COR-L47 (cell line): ENCODE measurements at regions not wholly inside any gene's neighbourhood (a gene's known extent, or its start where the extent isn't known, plus 50 kb on each side); places are given as distances from the start of the nearest gene placed in this dataset.
A peak's percentile ranks its signal among the peaks of the same experiment; 100 is the strongest.

ENCODE experiments used
- DNase-seq: peaks from one replicate; lab custom pipeline; 2025; lab: John Stamatoyannopoulos, UW

DNA sequence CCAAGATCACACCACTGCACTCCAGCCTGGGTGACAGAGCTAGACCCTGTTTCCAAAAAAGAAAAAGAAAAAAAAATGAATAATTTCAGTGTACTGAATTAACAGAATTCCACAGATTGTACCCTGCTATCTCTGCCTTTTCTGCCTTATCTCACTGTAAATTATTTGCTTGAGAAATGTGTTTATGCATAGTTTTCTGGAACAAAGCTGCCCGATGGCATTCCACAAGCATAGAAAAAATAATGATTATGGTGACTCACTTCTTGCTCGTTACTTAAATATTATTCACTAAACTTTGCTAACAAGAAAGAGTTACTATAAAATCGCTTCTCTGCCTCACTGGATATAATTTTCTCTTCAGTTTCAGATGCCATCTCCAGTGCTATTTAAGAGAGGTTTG lies 88.7 kb upstream of the FAM169A start:
- DNase-seq = no peak

DNA sequence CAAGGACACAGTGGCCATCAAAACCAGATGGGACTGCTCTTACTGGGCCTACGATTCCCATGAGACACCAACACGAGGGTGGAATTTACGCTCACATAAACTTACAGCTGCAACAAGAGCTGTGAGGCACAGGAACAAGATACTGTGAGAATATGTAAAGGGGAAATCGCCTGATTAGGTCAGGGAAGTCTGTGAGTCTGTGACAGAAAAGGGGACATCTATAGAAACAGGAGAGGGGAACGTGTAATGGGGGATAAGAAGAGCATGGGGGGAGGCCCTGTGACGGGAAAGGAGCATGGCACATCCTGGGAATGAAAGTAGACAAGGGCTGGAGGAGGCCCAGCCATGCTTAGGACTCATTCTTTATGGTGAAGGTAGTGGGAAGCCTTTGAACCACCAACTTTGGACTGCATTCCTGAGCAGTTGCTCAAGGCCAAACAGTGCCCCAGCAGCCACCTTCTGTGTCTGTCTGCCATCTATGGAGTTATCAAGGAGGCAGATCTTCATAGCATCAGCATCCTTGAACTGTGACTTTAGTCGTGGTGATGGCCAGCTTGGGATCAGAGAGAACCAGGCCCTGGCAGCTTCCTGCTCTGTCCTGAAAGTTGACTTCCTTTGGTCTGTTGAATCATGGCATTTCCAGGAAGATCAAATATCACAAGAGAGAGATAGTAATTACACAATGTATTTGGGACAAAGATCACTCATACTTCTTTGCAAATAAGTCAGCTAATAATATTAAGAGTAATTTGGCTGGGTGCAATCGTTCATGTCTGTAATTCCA lies 87.9 kb upstream of the FAM169A start:
- no peak for DNase-seq

DNA sequence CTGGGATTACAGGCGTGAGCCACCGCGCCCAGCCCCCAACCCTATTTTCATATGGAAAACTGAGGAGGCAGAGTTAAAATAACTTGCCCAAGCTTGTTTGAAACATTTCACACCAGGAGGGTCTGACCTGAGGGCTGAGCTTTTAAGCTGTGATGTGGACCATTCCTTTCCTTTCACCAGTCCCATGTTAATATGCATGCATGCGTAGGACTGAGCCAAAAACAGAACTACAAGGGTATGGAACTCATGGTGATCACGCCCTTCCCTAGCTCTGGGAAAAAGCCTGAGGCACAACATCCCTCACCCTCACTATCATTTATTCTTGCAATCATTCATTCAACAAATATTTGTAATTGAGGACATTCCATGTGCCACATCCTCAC lies 87.4 kb upstream of the FAM169A start:
- DNase-seq = no peak

DNA sequence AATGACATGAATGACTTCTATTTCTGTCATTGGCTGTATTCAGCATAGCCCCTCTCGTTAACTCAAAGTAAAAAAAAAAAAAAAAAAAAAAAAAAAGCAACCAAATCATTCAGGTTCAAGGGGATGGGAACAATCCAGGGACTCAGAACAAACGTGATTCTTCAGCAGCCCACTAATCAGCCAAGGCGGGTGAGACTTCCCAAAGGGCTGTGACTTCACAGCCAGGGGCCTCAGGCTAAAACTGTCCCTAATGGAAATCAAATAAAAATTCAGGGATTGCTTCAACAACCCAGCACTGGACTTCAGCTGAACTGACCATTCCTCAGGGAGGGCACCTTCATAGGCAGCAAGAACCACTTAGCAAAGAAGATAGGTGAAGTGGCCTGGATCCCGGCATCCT lies 86.2 kb upstream of the FAM169A start:
- no peak for DNase-seq

DNA sequence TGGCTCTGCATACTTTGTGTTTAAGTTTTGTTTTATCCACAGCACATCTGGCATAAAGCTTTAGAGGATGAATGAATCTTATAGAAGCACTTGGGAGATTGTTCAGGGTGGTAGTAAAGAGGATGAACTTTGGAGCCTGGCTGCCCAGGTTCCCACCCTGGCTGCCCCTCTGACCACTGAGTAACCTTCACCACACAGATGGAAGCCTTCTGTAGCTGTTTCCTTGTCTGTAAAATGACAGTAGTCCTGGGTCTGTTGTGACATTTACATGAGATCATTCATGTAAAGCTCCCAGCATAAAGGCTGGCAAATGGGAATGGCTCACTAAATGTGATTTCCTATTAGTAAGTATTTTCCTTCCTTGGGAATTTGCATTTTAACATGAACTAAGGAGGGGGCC lies 85.7 kb upstream of the FAM169A start:
- DNase-seq = no peak

DNA sequence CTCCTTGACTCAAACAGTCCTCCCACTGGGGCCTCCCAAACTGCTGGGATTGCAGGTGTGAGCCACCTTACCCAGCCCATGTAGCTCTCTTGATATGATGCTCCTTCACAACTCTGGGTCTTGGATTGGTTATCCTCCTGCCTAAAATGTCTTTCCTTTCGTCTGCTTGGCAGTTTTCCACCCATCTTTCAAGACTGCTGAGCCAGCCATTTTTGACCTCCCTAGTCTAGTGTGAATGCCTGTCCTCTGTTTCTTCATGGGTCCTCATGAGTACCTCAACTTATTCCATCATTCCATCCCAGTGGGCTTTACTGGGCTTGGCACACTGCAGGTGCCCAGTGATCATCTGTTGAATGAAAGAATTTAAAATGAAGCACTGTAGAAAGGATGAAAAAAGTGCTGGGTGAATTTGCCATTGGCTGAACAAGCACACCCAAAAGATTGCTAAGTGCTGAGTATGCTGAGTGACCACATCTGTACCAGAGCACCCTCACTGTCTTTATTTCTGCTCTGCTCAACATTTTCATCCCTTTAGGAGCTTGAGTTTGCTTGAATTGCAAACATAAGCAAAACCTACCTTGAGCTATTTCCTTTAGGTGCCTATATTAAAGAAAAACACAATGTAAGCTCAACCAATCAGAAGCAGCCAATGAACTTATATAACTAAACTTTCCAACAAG lies 84.8 kb upstream of the FAM169A start:
- no peak for DNase-seq

- DNase-seq = no peak
Observed at GRCh38 chr5:74949976-74950375, 83.8 kb upstream of the FAM169A start.

GRCh38 chr5:74948031-74948546 lies 81.9 kb upstream of the FAM169A start:
- DNase-seq = no peak

DNA sequence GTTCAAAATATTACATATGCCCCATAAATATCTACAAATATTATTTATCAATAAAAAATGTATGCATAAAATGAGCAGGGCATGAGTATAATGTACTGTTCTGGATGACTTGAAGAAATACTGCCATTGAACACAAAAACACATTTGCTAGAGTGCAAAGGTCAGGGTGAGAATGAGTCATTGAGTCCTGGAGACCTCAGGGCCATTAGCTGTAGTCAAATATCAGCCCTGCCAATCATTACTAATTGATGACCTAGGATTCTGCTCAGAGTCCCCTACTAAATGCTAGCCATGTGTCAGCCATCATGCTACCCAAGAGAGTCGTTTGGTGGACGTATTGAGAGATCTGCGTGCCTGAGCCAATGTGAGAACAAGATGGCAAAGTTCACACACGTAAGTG lies 80.3 kb upstream of the FAM169A start:
- DNase-seq = no peak

DNA sequence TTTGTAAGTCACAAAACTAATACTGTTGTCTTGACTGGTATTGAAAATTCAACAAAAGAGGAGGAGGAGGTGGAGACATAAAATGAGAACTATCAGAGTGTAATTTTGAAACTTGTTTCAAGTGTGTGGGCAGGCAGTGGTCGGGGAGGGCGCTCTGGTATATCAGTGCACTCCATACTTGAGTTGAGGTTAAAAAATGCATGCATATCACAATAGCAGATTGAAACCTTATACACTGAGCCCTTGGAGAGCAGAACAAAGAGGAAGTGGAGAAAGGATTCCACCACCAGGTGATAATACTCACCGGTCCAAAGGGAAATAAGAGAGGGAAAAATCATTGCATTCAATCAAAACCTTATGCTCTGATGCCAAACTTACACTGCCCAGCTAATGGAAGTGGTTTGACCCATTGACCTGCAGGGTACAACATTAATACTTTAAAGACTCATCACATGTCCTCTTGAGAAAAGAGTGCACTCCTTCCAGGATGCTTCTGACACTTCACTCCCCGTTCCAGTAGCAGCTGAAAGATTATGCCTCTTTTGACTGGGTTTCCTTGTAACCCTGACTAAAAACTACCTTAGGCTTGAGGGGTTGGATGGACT lies 79.5 kb upstream of the FAM169A start:
- DNase-seq = no peak

DNA sequence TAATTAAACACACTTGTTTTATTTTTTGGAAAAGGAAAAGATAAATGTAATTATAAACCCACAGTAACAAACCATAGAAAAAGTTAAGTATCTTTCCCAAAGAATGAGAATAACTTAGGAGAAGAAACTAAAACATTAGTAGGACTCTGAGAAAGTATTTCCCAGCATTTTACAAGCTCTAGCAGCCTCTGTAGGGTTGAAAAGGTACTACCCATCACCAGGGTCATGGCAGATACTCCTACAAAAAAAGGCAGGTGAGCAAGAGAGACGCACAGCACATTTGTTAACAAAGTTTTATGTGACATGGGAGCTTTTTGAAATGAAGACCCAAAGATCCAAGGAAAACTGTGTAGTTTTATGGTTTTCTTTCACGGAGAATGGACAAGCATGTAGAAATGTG lies 77.7 kb upstream of the FAM169A start:
- no peak for DNase-seq

- DNase-seq = no peak
Observed at GRCh38 chr5:74942622-74943286, 76.6 kb upstream of the FAM169A start.

GRCh38 chr5:74940782-74941353 lies 74.7 kb upstream of the FAM169A start:
- no peak for DNase-seq

DNA sequence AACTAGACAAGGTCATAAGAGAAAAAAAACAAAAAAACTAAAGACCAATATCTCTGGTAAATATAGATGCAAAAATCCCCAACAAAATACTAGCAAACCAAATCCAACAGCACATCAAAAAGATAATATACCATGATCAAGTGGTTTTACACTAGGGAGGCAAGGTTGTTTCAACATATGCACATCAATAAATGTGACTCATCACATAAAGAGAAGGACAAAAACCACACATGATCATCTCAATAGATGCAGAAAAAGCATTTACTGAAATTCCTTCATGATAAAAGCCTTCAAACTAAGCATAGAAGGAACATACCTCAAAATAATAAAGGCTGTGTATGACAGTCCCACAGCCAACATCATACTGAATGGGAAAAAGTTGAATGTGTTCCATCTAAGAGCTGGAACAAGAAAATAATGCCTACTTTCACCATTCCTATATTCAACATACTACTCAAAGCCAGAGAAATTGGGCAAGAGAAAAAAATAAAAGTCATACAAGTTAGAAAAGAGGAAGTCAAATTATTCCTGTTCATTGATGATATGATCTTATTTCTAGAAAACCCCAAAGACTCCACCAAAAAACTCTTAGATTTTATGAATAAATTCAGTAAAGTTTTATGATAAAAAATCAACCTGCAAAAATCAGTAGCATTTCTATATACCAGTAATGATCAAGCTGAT lies 72.2 kb upstream of the FAM169A start:
- no peak for DNase-seq

GRCh38 chr5:74935752-74936091 lies 69.5 kb upstream of the FAM169A start:
- DNase-seq = no peak

GRCh38 chr5:74934949-74935751 lies 69.0 kb upstream of the FAM169A start:
- no peak for DNase-seq

DNA sequence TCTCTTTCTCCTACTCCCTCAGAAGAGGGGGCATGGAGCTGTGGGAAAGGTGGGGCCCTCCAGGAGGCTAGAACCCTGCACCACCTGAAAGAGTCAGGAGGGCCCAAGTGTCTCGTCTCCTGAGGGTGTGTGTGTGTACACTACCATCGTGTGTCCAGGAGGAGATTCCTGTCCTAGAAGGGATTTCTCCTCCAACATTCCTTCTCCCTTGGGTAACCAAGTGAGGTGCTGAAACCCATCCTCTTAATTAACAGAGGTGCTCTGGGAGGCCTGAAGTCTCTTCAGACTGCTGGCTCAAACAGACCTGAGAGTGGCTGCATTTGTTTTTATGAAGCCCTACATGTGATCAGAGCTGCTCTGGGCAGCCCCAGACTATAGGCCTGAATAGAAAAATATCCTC lies 61.1 kb upstream of the FAM169A start:
- DNase-seq = no peak

GRCh38 chr5:74919487-74919886 lies 53.3 kb upstream of the FAM169A start:
- peak; percentile 27 for DNase-seq

- DNase-seq = no peak
Observed at GRCh38 chr5:74919041-74919440, 52.9 kb upstream of the FAM169A start.

GRCh38 chr5:74918232-74918669 lies 52.1 kb upstream of the FAM169A start:
- no peak for DNase-seq
